K562 (cell line): ENCODE measurements at regions not wholly inside any gene's neighbourhood (a gene's known extent, or its start where the extent isn't known, plus 50 kb on each side); places are given as distances from the start of the nearest gene placed in this dataset.

ENCODE experiments used
- ATAC-seq: fragments of 200-7000 bp; cut with Tn5 transposase; 3 replicates; pipeline ENCODE4 v1.9.1; 2020; ENCODE audit warnings: moderate library complexity
- BruUV-seq: library from RNA; stranded (reverse); fragments of 400-500 nt; replicated peaks from 2 replicates; lab custom pipeline; 2021; lab: Mats Ljungman, UMichigan
- CTCF ChIA-PET: fragments of 300-600 bp; formaldehyde crosslinking; extraction: SDS; loops from one replicate; lab custom pipeline; 2021; ENCODE audit warnings: low intra/inter-chr PET ratio; lab: Yijun Ruan, JAX
- POLR2A ChIA-PET: fragments of 300-600, 350-650 bp; sonication (Branson Sonifier 250); formaldehyde crosslinking; extraction: SDS; loops from one replicate; lab custom pipeline; 2021; ENCODE audit warnings: antibody characterized with exemption, inconsistent platforms; lab: Yijun Ruan, JAX
- DNase-seq, 4 experiments: peaks; one replicate each; pipeline versions ENCODE4 v3.0.0 to v3.0.0-alpha.2; 2011 to 2018; ENCODE audit warnings: low spot score in 3 of 4, mixed read lengths in 3 of 4; ENCODE audit errors: extremely low read depth in 1 of 4
- FAIRE-seq: peaks from 2 replicates; lab custom pipeline; 2011; peaks lifted over from hg19 to GRCh38; lab: Jason Lieb, UNC
- H2AFZ ChIP-seq: 2 replicates; pipeline ENCODE4 v1.6.0; 2011; ENCODE audit warnings: low read depth, low read length, control low read depth, inconsistent platforms
- H3K27ac ChIP-seq: fragments of 200-600 bp; 3 replicates; pipeline ENCODE4 v1.8.0; 2011; ENCODE audit warnings: low read depth, mild to moderate bottlenecking, control low read depth, inconsistent platforms, low read length, moderate library complexity, mixed read lengths; ENCODE audit errors: extremely low read depth
- H3K27me3 ChIP-seq, 2 experiments: fragments of 300-600 bp in 1 of 2; 2 replicates in 1 of 2; 3 replicates in 1 of 2; pipeline versions ENCODE4 v1.6.0 to v1.8.0; 2011; ENCODE audit warnings: inconsistent platforms in 2 of 2, low read length in 2 of 2, mild to moderate bottlenecking in 1 of 2, mixed read lengths in 1 of 2, moderate library complexity in 1 of 2; ENCODE audit not compliant: control insufficient read depth in 2 of 2, insufficient read depth in 2 of 2
- H3K36me3 ChIP-seq: fragments of 300-600 bp; 3 replicates; pipeline ENCODE4 v1.8.0; 2011; ENCODE audit warnings: mild to moderate bottlenecking, low read length, inconsistent platforms; ENCODE audit not compliant: control insufficient read depth, insufficient read depth
- H3K4me1 ChIP-seq, 2 experiments: fragments of 200-600 bp in 1 of 2; replicated peaks in 1 of 2; 2 replicates in 1 of 2; 3 replicates in 1 of 2; pipeline versions ENCODE4 v1.5.1 to v1.8.0; 2011; ENCODE audit warnings: inconsistent platforms in 2 of 2, low read length in 2 of 2, mild to moderate bottlenecking in 1 of 2, mixed read lengths in 1 of 2, moderate library complexity in 1 of 2; ENCODE audit not compliant: control insufficient read depth in 2 of 2, insufficient read depth in 2 of 2
- H3K4me2 ChIP-seq: 2 replicates; pipeline ENCODE4 v1.6.1; 2011; ENCODE audit warnings: low read length, control low read depth, inconsistent platforms, mixed read lengths; ENCODE audit not compliant: insufficient read depth
- H3K4me3 ChIP-seq: fragments of 200-600 bp; sonication (generic), shearing (Covaris generic); 2 replicates; pipeline ENCODE4 v1.5.1; 2016; ENCODE audit warnings: control low read depth, inconsistent platforms
- H3K79me2 ChIP-seq: fragments of 200-600 bp; 3 replicates; pipeline ENCODE4 v1.8.0; 2011; ENCODE audit warnings: low read length, inconsistent platforms; ENCODE audit not compliant: control insufficient read depth, insufficient read depth
- H3K9ac ChIP-seq, 2 experiments: 2 replicates each; pipeline versions ENCODE4 v1.6.0 to v1.6.1; 2011; ENCODE audit warnings: low read depth in 2 of 2, low read length in 2 of 2, control low read depth in 1 of 2, inconsistent platforms in 1 of 2, mild to moderate bottlenecking in 1 of 2, mixed read lengths in 1 of 2; ENCODE audit not compliant: insufficient read depth in 1 of 2
- H3K9me1 ChIP-seq: one replicate; pipeline ENCODE4 v1.6.0; 2011; ENCODE audit warnings: inconsistent platforms, mild to moderate bottlenecking, low read length, moderate library complexity; ENCODE audit not compliant: control insufficient read depth, insufficient read depth
- H3K9me3 ChIP-seq: replicated peaks from 2 replicates; pipeline ENCODE4 v1.5.1; 2011; ENCODE audit warnings: low read depth, low read length, inconsistent platforms; ENCODE audit not compliant: control insufficient read depth, insufficient read depth
- H4K20me1 ChIP-seq: replicated peaks from 2 replicates; pipeline ENCODE4 v1.6.1; 2011; ENCODE audit warnings: low read length, inconsistent platforms, mixed read lengths; ENCODE audit not compliant: control insufficient read depth, insufficient read depth
- CHAMP1 ChIP-seq: fragments of 450-650 bp; IDR thresholded peaks from 2 replicates; pipeline ENCODE4 v1.6.1; 2016; ENCODE audit warnings: mild to moderate bottlenecking
- ETS1 ChIP-seq: conservative IDR thresholded peaks from 2 replicates; pipeline ENCODE4 v1.6.1; 2011; ENCODE audit warnings: low read depth, mild to moderate bottlenecking, low read length; ENCODE audit not compliant: control insufficient read depth
- FOXA3 ChIP-seq, 2 experiments: fragments of 450-650 bp in 1 of 2; sonication (generic) in 1 of 2; formaldehyde crosslinking; IDR thresholded peaks in 1 of 2; conservative IDR thresholded peaks in 1 of 2; 2 replicates each; pipeline versions ENCODE4 v1.4.0 to v1.8.0; 2020 to 2022; ENCODE audit warnings: mild to moderate bottlenecking in 2 of 2, missing genetic modification reagents in 1 of 2
- FOXK2 ChIP-seq, 2 experiments: fragments of 450-650 bp; IDR thresholded peaks in 1 of 2; conservative IDR thresholded peaks in 1 of 2; 2 replicates each; pipeline ENCODE4 v1.6.1; 2016; ENCODE audit warnings: low read depth in 2 of 2, mild to moderate bottlenecking in 1 of 2
- GATA2 ChIP-seq: sonication (generic); formaldehyde crosslinking; IDR thresholded peaks from 2 replicates; pipeline ENCODE4 v1.4.0; 2020; ENCODE audit warnings: mild to moderate bottlenecking, missing genetic modification reagents
- HOXB6 ChIP-seq: fragments of 250-450 bp; sonication (Bioruptor Pico); IDR thresholded peaks from 2 replicates; pipeline ENCODE4 v1.5.1; 2022; ENCODE audit warnings: mild to moderate bottlenecking, borderline replicate concordance
- STAT5B ChIP-seq: fragments of 250-450 bp; sonication (Bioruptor Pico); IDR thresholded peaks from 2 replicates; pipeline ENCODE4 v1.8.0; 2021; ENCODE audit warnings: mild to moderate bottlenecking, inconsistent platforms
- ZNF121 ChIP-seq: sonication (generic); formaldehyde crosslinking; conservative IDR thresholded peaks from 2 replicates; pipeline ENCODE4 v1.8.0; 2022; ENCODE audit warnings: missing genetic modification reagents
- WGBS: fragments of 100-300 bp; shearing (Covaris generic); methylation state at CpG from one replicate; pipeline ENCODE4 v1.1.6; 2016; ENCODE audit warnings: low coverage, mixed read lengths; ENCODE audit not compliant: insufficient coverage; ENCODE audit errors: missing lambda C conversion rate; 5-methylcytosine and 5-hydroxymethylcytosine counted together
- in situ Hi-C: fragments of 300-500 bp; cut with MboI; formaldehyde crosslinking; loops from 4 replicates; pipeline ENCODE4 v1.15.0; 2018; ENCODE audit warnings: inconsistent platforms, mixed read lengths
- intact Hi-C: fragments of 100-400 bp; cut with micrococcal nuclease; formaldehyde crosslinking; loops from 2 replicates; pipeline ENCODE4 v1.14.2; 2022
- TF ChIP-seq, protein P1 (sequence below), 2 experiments: fragments of 450-650 bp in 1 of 2; sonication (generic) in 1 of 2; formaldehyde crosslinking; conservative IDR thresholded peaks; 2 replicates each; pipeline versions ENCODE4 v1.4.0 to v1.8.1; 2020 to 2022; ENCODE audit warnings: mild to moderate bottlenecking in 1 of 2, missing genetic modification reagents in 1 of 2
- TF ChIP-seq, protein P2 (sequence below): fragments of 250-450 bp; sonication (Bioruptor Pico); IDR thresholded peaks from 2 replicates; pipeline ENCODE4 v1.8.0; 2022; ENCODE audit warnings: inconsistent platforms, mild to moderate bottlenecking, moderate library complexity, borderline replicate concordance
- TF ChIP-seq, protein P3 (sequence below): fragments of 250-450 bp; sonication (Bioruptor Pico); IDR thresholded peaks from 2 replicates; pipeline ENCODE4 v1.8.0; 2021; ENCODE audit warnings: moderate library complexity, mild to moderate bottlenecking, inconsistent platforms

DNA sequence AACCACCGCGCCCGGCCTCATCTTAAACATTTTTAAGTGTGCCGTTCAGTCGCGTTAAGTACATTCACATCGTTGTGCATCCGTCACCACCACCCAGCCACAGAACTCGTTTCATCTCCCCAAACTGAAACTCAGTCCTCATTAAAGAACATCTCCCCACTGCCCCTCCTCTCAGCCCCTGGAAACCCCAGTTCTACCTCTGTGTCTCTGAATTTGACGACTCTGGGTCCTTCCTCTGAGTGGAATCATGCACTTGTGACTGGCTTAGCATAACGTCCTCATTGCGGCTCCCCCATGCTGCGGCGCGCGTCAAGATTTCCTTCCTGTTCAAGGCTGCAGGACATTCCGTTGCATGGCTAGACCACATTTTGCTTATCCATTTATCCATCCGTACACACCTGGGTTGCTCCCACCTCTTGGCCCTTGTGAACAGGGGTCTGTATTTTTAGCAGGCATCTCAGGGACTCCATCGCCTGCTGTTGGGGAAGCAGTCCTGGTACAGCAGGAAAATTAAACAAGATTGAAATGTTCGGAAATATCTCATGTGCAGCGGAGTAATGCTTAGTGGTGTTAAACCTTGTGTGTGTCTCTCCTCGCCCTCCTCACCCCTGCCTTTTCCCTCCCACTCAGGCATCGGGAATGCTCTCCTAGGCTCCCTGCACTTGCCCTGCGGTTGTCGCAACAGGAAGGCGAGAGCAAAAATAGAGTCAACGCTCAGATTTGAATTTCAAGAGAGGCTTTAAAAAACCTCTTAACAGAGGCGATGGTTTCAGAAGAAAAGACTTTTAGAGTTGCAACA, 127.9 kb downstream of the PXDC1 start (continued):
- TF ChIP-seq CHAMP1: no peak
- no peak for TF ChIP-seq GATA2
- no peak for TF ChIP-seq HOXB6 (CRISPR knock-in tag)
- TF ChIP-seq, protein P1, sequence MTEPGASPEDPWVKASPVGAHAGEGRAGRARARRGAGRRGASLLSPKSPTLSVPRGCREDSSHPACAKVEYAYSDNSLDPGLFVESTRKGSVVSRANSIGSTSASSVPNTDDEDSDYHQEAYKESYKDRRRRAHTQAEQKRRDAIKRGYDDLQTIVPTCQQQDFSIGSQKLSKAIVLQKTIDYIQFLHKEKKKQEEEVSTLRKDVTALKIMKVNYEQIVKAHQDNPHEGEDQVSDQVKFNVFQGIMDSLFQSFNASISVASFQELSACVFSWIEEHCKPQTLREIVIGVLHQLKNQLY (CRISPR knock-in tag; conservative IDR thresholded peaks at IDR 0.05): no peak

GRCh38 chr6:3621411-3621810, 130.1 kb downstream of the PXDC1 start:
- no peak for FAIRE-seq
- ChIA-PET CTCF (no interaction called here), POLR2A (interaction anchor here (1.2 to 1.7 kb wide), 2 partner anchors 30 to 38 kb away, joined by 3 to 4 read pairs; no protein-coding TSS in a partner anchor)
- H3K4me2 ChIP-seq: no peak overlapping the region
- no peaks in the 10 kb centered on the region for H3K9me1 ChIP-seq
- H3K36me3 ChIP-seq: no peaks in the 10 kb centered on the region
- H3K27me3 ChIP-seq: peaks cover 80 to 87% of the 10 kb centered on the region in 2 experiments
- in situ Hi-C loops: no loop called here
- no peak for ATAC-seq
- H3K27ac ChIP-seq: no peak overlapping the region
- no peak overlapping the region for H3K4me3 ChIP-seq
- no peaks in the 10 kb centered on the region for H3K79me2 ChIP-seq
- no TSS peak for BruUV-seq
- H3K9me3 ChIP-seq: no peaks in the 10 kb centered on the region
- no peak overlapping the region for H3K9ac ChIP-seq
- intact Hi-C loops: no loop called here
- no peaks in the 10 kb centered on the region for H4K20me1 ChIP-seq
- DNase-seq: no peak
- no peak overlapping the region for H2AFZ ChIP-seq
- WGBS: 0% methylated on average over 5 of the region's 5 CpGs
- peaks cover 0 to 4% of the 10 kb centered on the region in 2 experiments; a peak in 1 of 5 replicates for H3K4me1 ChIP-seq
- TF ChIP-seq, protein P2, sequence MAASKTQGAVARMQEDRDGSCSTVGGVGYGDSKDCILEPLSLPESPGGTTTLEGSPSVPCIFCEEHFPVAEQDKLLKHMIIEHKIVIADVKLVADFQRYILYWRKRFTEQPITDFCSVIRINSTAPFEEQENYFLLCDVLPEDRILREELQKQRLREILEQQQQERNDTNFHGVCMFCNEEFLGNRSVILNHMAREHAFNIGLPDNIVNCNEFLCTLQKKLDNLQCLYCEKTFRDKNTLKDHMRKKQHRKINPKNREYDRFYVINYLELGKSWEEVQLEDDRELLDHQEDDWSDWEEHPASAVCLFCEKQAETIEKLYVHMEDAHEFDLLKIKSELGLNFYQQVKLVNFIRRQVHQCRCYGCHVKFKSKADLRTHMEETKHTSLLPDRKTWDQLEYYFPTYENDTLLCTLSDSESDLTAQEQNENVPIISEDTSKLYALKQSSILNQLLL (CRISPR knock-in tag): no peak
- TF ChIP-seq ETS1 (no peak), FOXK2 (conservative IDR thresholded peaks at IDR 0.05 in 1 of 2, IDR thresholded peaks at IDR 0.05 in 1 of 2; ENCODE audit: low read depth in 2 of 2) (no peak), STAT5B (CRISPR knock-in tag) (no peak), ZNF121 (no peak), FOXA3 (CRISPR knock-in tag; conservative IDR thresholded peaks at IDR 0.05 in 1 of 2, IDR thresholded peaks at IDR 0.05 in 1 of 2) (no peak)
- TF ChIP-seq, protein P3, sequence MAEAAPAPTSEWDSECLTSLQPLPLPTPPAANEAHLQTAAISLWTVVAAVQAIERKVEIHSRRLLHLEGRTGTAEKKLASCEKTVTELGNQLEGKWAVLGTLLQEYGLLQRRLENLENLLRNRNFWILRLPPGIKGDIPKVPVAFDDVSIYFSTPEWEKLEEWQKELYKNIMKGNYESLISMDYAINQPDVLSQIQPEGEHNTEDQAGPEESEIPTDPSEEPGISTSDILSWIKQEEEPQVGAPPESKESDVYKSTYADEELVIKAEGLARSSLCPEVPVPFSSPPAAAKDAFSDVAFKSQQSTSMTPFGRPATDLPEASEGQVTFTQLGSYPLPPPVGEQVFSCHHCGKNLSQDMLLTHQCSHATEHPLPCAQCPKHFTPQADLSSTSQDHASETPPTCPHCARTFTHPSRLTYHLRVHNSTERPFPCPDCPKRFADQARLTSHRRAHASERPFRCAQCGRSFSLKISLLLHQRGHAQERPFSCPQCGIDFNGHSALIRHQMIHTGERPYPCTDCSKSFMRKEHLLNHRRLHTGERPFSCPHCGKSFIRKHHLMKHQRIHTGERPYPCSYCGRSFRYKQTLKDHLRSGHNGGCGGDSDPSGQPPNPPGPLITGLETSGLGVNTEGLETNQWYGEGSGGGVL: no peak
